ENCODE measurements at regions not wholly inside any gene's neighbourhood (a gene's known extent, or its start where the extent isn't known, plus 50 kb on each side); places are given as distances from the start of the nearest gene placed in this dataset.

GRCh38 chr3:176523114-176523513 lies 674.2 kb downstream of the TBL1XR1 start:
- FAIRE-seq: no peak

GRCh38 chr3:176522436-176522835 lies 674.8 kb downstream of the TBL1XR1 start:
- no peak for FAIRE-seq

DNA sequence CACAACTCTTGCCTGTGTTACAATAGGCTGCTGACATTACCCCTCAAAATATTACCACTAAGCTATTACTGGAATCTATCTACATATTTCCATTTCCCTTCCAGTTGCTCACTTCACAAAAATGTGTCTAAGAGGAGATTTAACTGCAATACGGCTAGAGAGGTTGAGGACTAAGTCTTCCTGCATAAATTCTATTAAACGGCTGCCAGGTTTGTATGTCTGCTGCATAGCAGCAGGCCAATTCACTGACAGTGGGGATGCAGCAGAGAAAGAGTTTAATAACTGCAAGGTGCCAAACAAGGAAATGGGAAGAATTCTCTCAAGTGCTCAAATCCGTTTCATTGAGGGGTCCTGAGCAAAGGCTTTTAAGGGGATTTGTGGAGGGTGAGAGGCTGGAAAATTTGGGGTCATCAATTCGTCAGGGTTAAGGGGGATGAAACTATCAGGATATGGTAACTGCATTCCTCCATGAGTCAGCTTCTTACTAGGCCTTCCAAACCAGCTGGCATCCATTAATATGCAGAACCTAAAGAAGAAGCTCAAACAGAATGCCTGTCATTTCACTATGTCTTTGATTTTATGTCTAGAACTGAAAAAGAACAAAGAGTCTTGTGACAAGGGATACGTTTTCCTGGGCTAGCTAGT lies 675.6 kb downstream of the TBL1XR1 start:
- no peak for FAIRE-seq

DNA sequence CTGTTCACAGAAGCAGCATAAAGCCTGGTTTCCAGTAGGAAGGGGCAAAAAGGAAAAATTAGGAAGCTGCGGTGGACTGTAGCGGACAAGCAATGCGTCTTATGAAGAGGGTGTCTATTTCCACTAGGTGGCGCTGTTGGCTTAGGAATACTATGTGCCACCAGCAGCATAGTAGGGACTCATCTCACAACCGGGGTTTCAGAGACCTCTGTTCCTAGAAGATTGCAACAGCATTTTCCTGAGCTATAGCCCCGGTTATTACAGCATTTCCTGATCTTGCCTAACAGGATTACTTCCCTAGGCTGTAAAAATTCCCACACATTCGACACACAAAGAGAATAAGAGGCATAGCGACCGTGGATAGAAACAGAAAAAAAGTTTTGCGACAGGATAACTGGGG lies 683.0 kb downstream of the TBL1XR1 start:
- FAIRE-seq: no peak

DNA sequence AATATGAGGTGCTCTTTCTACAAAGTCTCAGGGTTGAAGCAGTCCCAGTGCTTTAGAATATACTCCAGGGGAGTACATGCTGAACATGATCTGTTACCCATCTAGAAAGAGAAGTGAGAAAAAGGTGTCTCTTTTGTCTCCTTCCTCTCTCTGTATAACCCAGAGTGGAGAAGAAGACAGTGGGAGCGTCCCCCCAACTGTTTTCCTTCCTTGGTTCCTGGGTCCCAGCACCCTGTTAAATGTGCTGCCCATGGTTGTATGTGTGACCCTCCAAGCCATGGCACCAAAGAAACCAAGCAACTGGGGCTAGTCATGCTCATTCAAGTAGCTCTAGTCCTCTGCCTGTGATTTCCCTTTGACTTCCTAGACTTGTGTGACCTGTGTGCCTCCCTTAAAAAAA lies 683.7 kb downstream of the TBL1XR1 start:
- no peak for FAIRE-seq

DNA sequence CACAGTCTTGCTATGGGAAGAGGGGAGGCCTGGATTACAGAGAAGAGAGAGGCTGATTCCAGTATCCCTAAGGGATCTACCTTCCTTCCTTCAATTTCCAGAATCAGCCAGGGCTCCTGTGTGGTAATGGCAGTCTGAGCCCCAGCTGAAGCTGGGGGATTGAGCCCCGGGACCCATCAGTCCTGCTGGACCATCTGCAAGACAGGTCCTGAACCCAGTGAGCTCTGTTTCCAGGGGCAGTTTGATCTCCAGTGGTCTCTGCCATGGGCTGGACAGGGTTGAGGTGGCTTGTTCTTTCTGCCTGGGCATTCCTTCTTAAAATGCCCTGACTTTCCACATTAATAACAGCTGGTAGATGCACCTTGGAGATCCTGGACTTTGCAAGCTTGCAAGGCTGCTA lies 685.2 kb downstream of the TBL1XR1 start:
- no peak for FAIRE-seq

GRCh38 chr3:176510097-176510496 lies 687.2 kb downstream of the TBL1XR1 start:
- no peak for FAIRE-seq

DNA sequence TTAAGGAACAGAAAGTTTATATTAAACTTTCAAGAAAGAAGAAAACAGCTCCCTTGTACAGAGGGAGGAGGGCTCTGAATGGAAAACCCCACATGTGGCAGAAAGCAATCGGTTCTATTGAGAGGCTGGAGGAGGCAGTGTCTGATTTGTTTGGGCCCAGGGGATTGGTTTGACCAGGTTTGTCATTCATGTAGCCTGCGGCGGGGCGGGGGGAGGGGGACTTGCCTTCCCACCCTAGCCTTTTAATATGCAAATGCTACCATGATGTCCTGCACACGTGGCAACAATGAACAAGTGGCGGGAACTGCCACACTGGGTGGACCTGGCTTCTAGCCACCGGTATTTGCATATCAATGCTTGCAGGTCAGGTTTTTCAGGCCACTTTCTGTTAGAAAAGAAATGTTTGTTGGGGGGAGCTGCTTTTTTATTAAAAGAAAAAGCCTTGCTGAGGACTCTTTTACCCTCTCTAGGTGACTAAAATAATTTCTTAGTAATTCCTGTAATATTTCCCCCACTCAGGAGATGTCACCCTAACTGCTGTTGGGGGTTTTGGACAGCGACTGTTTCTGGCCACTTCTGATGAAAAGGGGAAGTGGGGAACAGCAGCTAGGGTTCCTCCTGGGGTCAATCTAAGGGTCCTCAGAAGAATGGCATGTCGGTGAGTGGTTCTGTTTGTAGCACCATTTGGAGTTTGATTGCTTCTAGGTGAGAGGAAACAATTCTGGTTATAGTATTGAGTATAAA lies 691.2 kb downstream of the TBL1XR1 start:
- FAIRE-seq: no peak

- FAIRE-seq: no peak
These were observed 706.2 kb downstream of the TBL1XR1 start for GRCh38 chr3:176491084-176491483.

DNA sequence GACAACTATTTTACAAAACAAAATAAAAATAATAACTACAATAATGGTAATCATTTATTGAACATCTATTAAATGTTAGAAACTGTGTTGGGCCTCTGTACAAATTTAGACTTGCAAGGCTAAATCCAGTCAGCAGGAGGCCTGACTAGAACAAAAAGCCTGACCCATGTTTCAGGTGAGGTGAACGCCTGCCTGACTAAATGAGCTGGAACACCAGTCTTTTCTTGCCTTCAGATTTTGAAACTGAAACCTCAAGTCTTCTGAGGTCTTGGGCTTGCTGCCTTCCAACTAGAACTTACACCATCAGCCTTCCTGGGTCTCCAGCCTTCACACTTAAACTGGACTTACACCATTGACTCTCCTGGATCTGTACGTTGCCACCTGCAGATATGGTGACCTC lies 706.9 kb downstream of the TBL1XR1 start:
- no peak for FAIRE-seq

GRCh38 chr3:176479248-176479647 lies 718.0 kb downstream of the TBL1XR1 start:
- no peak for FAIRE-seq

DNA sequence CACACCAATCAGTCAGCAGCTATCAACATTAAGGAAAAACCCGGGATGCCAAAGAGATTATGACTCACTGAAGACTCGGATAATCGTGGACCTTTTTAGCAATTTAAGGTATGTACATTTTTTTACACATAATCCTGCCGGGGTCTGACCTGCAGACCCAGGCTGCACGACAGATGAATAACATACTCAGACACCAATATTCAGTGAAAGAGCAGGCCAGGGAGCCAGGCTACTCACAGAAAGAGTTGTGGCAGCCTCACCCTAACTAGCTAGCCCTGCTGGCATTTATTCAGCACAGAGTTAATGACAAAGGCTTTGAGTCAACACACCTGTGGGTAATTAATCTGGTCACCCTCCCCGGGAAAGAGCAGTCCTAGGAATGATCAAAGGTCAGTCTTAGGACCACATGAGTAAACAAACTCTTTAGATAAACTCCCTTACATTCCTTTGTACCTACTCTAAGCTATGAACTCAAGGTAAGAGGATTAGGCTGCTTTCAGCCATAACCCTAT lies 727.5 kb downstream of the TBL1XR1 start:
- FAIRE-seq: no peak

DNA sequence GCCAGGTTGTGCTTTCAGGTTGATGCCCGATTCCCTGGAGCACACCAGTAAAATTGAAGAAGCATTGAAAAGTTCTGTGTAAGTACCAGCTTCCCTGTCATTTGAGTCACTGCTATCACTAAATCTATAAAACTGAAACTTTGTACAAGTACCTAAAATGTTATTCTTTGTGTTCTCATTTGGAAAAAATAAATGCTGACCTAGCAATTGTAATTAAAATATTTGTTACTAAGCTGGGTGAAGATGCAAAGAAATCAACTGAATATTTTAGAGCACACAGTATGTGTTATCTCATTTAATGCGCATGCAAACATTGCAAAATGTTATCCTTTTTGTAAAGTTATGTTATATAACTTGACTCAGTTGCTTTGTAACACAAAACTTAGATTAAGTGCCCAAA lies 733.7 kb downstream of the TBL1XR1 start:
- FAIRE-seq: no peak

GRCh38 chr3:176447369-176447768 lies 749.9 kb downstream of the TBL1XR1 start:
- no peak for FAIRE-seq

DNA sequence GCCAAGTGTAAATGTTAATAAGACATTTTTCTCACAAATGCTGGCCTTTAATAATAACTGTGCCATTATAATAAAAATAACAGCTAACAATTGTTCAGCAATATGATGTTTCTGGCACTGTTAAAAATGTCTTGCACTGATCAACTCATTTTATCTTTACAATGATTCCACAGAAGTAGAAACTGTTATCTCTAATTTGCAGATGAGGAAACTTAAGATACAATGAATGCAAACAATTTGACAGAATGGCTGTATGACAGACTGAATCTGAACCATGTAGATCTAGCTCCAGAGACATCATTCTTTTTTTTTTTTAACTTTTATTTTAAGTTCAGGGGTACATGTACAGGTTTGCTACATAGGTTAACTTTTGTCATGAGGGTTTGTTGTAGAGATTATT lies 755.0 kb downstream of the TBL1XR1 start:
- no peak for FAIRE-seq

DNA sequence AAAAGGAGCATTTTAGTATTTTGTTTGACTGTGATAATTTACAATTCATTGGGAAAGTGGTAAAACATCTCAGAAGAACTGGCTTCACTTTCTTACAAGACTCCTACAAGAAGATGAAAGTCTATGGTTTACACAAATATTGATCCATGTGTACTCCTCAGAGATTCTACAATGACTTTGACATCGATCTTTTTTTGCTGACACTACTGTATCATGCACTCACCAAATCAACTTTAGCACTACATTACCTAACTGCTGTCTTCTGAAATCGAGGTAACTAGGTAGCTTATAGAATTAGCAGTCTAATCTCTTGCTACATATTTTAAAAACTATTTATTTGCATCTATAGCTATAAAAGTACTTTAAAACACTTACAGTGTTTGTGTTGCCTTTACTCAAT lies 757.6 kb downstream of the TBL1XR1 start:
- no peak for FAIRE-seq

GRCh38 chr3:176431991-176432390 lies 765.3 kb downstream of the TBL1XR1 start:
- no peak for FAIRE-seq

GRCh38 chr3:176431038-176431418 lies 766.3 kb downstream of the TBL1XR1 start:
- FAIRE-seq: no peak

- no peak for FAIRE-seq
These were observed 766.8 kb downstream of the TBL1XR1 start for GRCh38 chr3:176430244-176431037.

- no peak for FAIRE-seq
These were observed 768.7 kb downstream of the TBL1XR1 start for GRCh38 chr3:176428552-176428951.

DNA sequence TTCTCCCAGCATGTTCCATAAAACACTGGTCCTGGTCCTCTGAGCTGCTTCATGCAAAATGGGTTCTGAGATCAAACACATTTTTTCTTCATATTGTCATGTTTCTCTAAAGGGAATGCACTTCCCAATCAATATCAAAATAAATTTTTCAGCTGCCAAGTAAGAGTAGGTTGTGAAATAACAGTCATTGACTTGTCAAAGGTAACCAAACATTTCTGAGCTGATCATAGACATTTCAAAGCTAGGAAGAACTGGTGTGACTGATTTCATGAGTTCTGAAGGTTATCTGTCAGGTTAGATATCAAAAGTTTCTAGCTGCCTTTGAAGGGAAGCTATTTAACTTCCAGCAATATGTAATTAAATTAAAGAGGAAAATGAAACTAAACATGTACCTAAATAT lies 770.9 kb downstream of the TBL1XR1 start:
- FAIRE-seq: no peak

- FAIRE-seq: no peak
These were observed 780.4 kb downstream of the TBL1XR1 start for GRCh38 chr3:176416870-176417269.

DNA sequence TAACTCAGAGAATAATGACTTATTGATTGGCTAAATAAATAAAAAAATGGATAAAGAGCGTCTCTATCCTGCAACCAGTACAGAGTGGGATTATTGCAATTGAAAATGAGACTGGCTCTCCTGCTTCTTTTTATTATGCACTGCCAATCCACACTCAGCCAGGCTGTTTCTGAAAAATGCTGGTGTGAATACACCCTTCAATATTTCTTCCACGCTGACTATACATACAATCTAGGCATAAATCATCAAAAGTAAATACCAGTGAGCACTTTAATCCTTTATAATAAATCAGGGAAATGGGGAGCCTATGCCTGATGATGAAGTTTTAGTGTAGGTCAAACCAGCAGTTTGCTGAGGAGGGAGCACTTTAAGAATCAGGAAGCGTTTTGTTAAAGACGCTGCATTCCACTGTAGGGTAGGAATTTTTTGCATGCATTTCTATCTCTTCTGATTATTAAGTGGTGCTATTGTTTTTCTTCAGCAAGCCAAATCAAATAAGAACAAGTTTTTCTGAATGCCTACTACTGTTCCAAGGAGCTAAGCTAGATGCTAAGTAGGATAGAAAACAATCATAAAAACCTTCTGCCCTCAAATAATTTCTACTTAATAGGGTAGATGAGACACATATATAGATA lies 781.5 kb downstream of the TBL1XR1 start:
- FAIRE-seq: no peak

Data from colon (tissue), 2 donors.